ENCODE measurements at regions not wholly inside any gene's neighbourhood (a gene's known extent, or its start where the extent isn't known, plus 50 kb on each side); places are given as distances from the start of the nearest gene placed in this dataset.

- TF ChIP-seq ZNF274 (IDR thresholded peaks at IDR 0.05; ENCODE audit: low read depth, low read length) (no peak), SUZ12 (IDR thresholded peaks at IDR 0.05; ENCODE audit: extremely low read depth, insufficient read depth, insufficient read length) (no peak), YY1 (IDR thresholded peaks at IDR 0.05; ENCODE audit: insufficient read depth, insufficient read length) (no peak)
Measured at GRCh38 chr10:52390388-52390787, 76.3 kb downstream of the DKK1 start.
